ENCODE measurements at regions not wholly inside any gene's neighbourhood (a gene's known extent, or its start where the extent isn't known, plus 50 kb on each side); places are given as distances from the start of the nearest gene placed in this dataset.

DNA sequence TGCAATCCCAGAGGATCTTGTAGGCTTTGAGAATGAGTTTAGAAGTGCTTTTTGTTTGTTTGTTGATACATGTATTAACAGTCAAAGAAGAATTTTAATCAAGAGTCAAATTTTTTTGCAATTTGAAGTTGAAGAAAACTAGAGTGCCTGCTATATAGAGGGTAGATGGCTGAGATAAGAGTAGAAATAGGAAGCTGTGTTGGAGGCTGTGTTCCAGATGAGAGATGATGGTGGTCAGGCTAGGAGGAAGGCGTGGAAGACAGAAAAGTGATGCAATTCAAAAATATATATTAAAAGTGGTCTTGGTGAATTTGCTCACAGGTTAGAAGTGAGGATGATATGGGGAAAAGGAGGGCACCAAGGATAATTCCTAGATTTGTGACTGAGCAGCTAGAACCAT lies 978.3 kb downstream of the BCL11A start:
- TF ChIP-seq POLR2AphosphoS5 (IDR thresholded peaks at IDR 0.05) = no peak
- TF ChIP-seq, protein P1, sequence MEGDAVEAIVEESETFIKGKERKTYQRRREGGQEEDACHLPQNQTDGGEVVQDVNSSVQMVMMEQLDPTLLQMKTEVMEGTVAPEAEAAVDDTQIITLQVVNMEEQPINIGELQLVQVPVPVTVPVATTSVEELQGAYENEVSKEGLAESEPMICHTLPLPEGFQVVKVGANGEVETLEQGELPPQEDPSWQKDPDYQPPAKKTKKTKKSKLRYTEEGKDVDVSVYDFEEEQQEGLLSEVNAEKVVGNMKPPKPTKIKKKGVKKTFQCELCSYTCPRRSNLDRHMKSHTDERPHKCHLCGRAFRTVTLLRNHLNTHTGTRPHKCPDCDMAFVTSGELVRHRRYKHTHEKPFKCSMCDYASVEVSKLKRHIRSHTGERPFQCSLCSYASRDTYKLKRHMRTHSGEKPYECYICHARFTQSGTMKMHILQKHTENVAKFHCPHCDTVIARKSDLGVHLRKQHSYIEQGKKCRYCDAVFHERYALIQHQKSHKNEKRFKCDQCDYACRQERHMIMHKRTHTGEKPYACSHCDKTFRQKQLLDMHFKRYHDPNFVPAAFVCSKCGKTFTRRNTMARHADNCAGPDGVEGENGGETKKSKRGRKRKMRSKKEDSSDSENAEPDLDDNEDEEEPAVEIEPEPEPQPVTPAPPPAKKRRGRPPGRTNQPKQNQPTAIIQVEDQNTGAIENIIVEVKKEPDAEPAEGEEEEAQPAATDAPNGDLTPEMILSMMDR (IDR thresholded peaks at IDR 0.05) = no peak
- no peak for TF ChIP-seq EP300 (IDR thresholded peaks at IDR 0.05; ENCODE audit: low read depth)
- no peak for TF ChIP-seq POLR2A (IDR thresholded peaks at IDR 0.05)

Data from transverse colon (tissue), 4 donors.